HG02642 (cell line): ENCODE measurements at regions not wholly inside any gene's neighbourhood (a gene's known extent, or its start where the extent isn't known, plus 50 kb on each side); places are given as distances from the start of the nearest gene placed in this dataset.
A peak's percentile ranks its signal among the peaks of the same experiment; 100 is the strongest.
"Not testable (repeated sequence)": the region's sequence is repeated elsewhere in the genome, so short reads cannot be mapped to it uniquely, and the experiment has no call there.

Experiments used
- ATAC-seq: cut with Tn5 transposase; IDR thresholded peaks from one replicate; pipeline ENCODE4 v1.9.1; 2021; ENCODE audit warnings: mild to moderate bottlenecking; ENCODE audit not compliant: unreplicated experiment, poor library complexity

- not testable (repeated sequence) for ATAC-seq
Measured at GRCh38 chr4:26017961-26018700, 104.1 kb downstream of the SMIM20 start.

GRCh38 chr4:26020083-26020668 is 106.2 kb downstream of the SMIM20 start:
- ATAC-seq = no peak

GRCh38 chr4:26020881-26021280 is 106.9 kb downstream of the SMIM20 start:
- ATAC-seq = no peak

GRCh38 chr4:26021417-26022345 is 107.7 kb downstream of the SMIM20 start:
- ATAC-seq = no peak

- ATAC-seq = no peak
Measured at GRCh38 chr4:26022346-26023202, 108.6 kb downstream of the SMIM20 start.

- no peak for ATAC-seq
Measured at GRCh38 chr4:26023203-26023972, 109.4 kb downstream of the SMIM20 start.

- ATAC-seq = no peak
Measured at GRCh38 chr4:26024079-26024478, 110.1 kb downstream of the SMIM20 start.

- no peak for ATAC-seq
Measured at GRCh38 chr4:26028133-26028792, 114.2 kb downstream of the SMIM20 start.

- ATAC-seq = peak; percentile 99
Measured at GRCh38 chr4:26028793-26029567, 115.0 kb downstream of the SMIM20 start.

GRCh38 chr4:26029568-26030131 is 115.6 kb downstream of the SMIM20 start:
- ATAC-seq = no peak

- no peak for ATAC-seq
Measured at GRCh38 chr4:26030260-26030667, 116.2 kb downstream of the SMIM20 start.

- no peak for ATAC-seq
Measured at GRCh38 chr4:26030780-26031179, 116.8 kb downstream of the SMIM20 start.

- no peak for ATAC-seq
Measured at GRCh38 chr4:26031704-26032103, 117.7 kb downstream of the SMIM20 start.

GRCh38 chr4:26032142-26032541 is 118.1 kb downstream of the SMIM20 start:
- no peak for ATAC-seq

GRCh38 chr4:26032630-26033317 is 118.8 kb downstream of the SMIM20 start:
- ATAC-seq = no peak

GRCh38 chr4:26033389-26033788 is 119.4 kb downstream of the SMIM20 start:
- no peak for ATAC-seq

- ATAC-seq = no peak
Measured at GRCh38 chr4:26034849-26035248, 120.8 kb downstream of the SMIM20 start.
